A549 (cell line): ENCODE measurements at regions not wholly inside any gene's neighbourhood (a gene's known extent, or its start where the extent isn't known, plus 50 kb on each side); places are given as distances from the start of the nearest gene placed in this dataset.

ENCODE experiments used
- CHD2 ChIP-seq: fragments of 150-350 bp; IDR thresholded peaks from 2 replicates; pipeline ENCODE4 v1.6.1; 2014; ENCODE audit warnings: low read length; ENCODE audit not compliant: partially characterized antibody
- CHD4 ChIP-seq: fragments of 200-600 bp; sonication (generic); IDR thresholded peaks from 2 replicates; pipeline ENCODE4 v1.6.1; 2016; ENCODE audit warnings: antibody characterized with exemption, mild to moderate bottlenecking, borderline replicate concordance
- CTCF ChIP-seq: fragments of >200 bp; sonication (Bioruptor Twin); formaldehyde crosslinking; IDR thresholded peaks from 3 replicates; pipeline ENCODE4 v1.5.1; 2016
- HMGXB4 ChIP-seq: fragments of 250-450 bp; sonication (Bioruptor Pico); IDR thresholded peaks from 2 replicates; pipeline ENCODE4 v1.5.0; 2021; ENCODE audit warnings: mild to moderate bottlenecking, moderate library complexity, borderline replicate concordance
- MAZ ChIP-seq: fragments of 150-350 bp; IDR thresholded peaks from 2 replicates; pipeline ENCODE4 v1.6.1; 2014; ENCODE audit warnings: antibody characterized with exemption, low read depth, low read length, borderline replicate concordance
- PHF8 ChIP-seq: fragments of 200-600 bp; sonication (generic); IDR thresholded peaks from 2 replicates; pipeline ENCODE4 v1.6.1; 2016; ENCODE audit warnings: low read depth, mild to moderate bottlenecking, antibody characterized with exemption, moderate library complexity, borderline replicate concordance
- POLR2A ChIP-seq: IDR thresholded peaks from 2 replicates; pipeline ENCODE4 v1.6.1; 2012; ENCODE audit warnings: mild to moderate bottlenecking, low read length
- RAD21 ChIP-seq, 2 experiments: fragments of >200 bp in 1 of 2; sonication (Bioruptor Twin) in 1 of 2; formaldehyde crosslinking in 1 of 2; IDR thresholded peaks in 1 of 2; conservative IDR thresholded peaks in 1 of 2; 2 replicates in 1 of 2; 3 replicates in 1 of 2; pipeline ENCODE4 v1.6.1; 2012 to 2018; ENCODE audit warnings: inconsistent platforms in 1 of 2
- REST ChIP-seq: fragments of 200-600 bp; sonication (generic); IDR thresholded peaks from 2 replicates; pipeline ENCODE4 v1.6.1; 2016; ENCODE audit warnings: antibody characterized with exemption, mild to moderate bottlenecking, moderate library complexity
- RFX5 ChIP-seq: fragments of 450-650 bp; IDR thresholded peaks from 2 replicates; pipeline ENCODE4 v1.7.1; 2014; ENCODE audit warnings: antibody characterized with exemption, mild to moderate bottlenecking, moderate library complexity
- SMC3 ChIP-seq: fragments of >200 bp; sonication (Bioruptor Twin); formaldehyde crosslinking; IDR thresholded peaks from 3 replicates; pipeline ENCODE4 v1.6.1; 2018; ENCODE audit warnings: inconsistent platforms
- USF2 ChIP-seq: fragments of 450-650 bp; IDR thresholded peaks from 2 replicates; pipeline ENCODE4 v1.6.1; 2014; ENCODE audit warnings: antibody characterized with exemption
- ZC3H11A ChIP-seq: fragments of 450-650 bp; IDR thresholded peaks from 2 replicates; pipeline ENCODE4 v1.6.1; 2014; ENCODE audit warnings: antibody characterized with exemption, mild to moderate bottlenecking

DNA sequence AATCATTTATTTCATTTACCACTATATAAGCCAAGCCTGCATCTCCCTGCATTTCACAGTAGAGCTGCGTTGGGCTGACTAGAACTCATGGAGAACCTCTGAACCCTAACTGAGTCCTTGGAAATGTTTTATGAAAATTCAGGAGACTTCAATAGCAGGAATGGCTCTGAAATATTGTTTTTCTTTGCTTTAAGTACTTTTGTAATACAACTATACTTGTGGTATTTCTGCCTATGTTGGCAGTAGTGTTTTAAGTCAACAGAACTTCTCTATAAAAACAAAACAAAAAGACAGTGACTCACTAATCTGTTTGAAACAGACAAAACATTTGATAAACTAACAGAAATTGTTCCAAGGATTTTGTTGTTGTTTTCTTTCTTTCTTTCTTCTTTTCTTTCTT is 489.2 kb upstream of the MEF2C start:
- no peak for TF ChIP-seq RAD21 (conservative IDR thresholded peaks at IDR 0.05 in 1 of 2, IDR thresholded peaks at IDR 0.05 in 1 of 2)
- no peak for TF ChIP-seq RFX5
- no peak for TF ChIP-seq CHD2
- TF ChIP-seq POLR2A = no peak
- TF ChIP-seq CTCF = no peak
- no peak for TF ChIP-seq PHF8
- no peak for TF ChIP-seq ZC3H11A
- no peak for TF ChIP-seq USF2
- TF ChIP-seq MAZ = no peak
- TF ChIP-seq REST = no peak
- no peak for TF ChIP-seq HMGXB4
- TF ChIP-seq SMC3 = no peak
- TF ChIP-seq CHD4 = no peak
